Esophagus squamous epithelium (tissue), 5 donors: ENCODE measurements at regions not wholly inside any gene's neighbourhood (a gene's known extent, or its start where the extent isn't known, plus 50 kb on each side); places are given as distances from the start of the nearest gene placed in this dataset.
A peak's percentile ranks its signal among the peaks of the same experiment; 100 is the strongest.

Experiments
- DNase-seq: peaks from one replicate; lab custom pipeline; 2025; lab: John Stamatoyannopoulos, UW
- H3K27ac ChIP-seq, 4 donors: fragments of 200-600 bp; sonication (generic); one replicate each; pipeline ENCODE4 v1.5.1; 2016 to 2019; ENCODE audit warnings: mild to moderate bottlenecking in 1 of 4
- H3K27me3 ChIP-seq, 4 donors: fragments of 200-600 bp; sonication (generic); 1 replicate in 3 of 4; 2 replicates in 1 of 4; pipeline versions ENCODE4 v1.5.1 to v1.6.0; 2017 to 2021; ENCODE audit warnings: antibody characterized with exemption in 1 of 4
- H3K36me3 ChIP-seq, 3 donors: fragments of 200-600 bp; sonication (generic); one replicate each; pipeline ENCODE4 v1.5.1; 2016 to 2019
- H3K4me1 ChIP-seq, 3 donors: fragments of 200-600 bp; sonication (generic); one replicate each; pipeline ENCODE4 v1.5.1; 2017 to 2019
- H3K4me3 ChIP-seq, 4 donors: fragments of 200-600 bp; sonication (generic); 1 replicate in 3 of 4; 2 replicates in 1 of 4; pipeline ENCODE4 v1.5.1; 2016 to 2019; ENCODE audit warnings: mild to moderate bottlenecking in 2 of 4, moderate library complexity in 1 of 4
- H3K9me3 ChIP-seq, 3 donors: fragments of 200-600 bp; sonication (generic); one replicate each; pipeline ENCODE4 v1.5.1; 2016 to 2019
- POLR2A ChIP-seq, 4 donors: fragments of 450-650 bp; IDR thresholded peaks; one replicate each; pipeline ENCODE4 v1.6.1; 2017; ENCODE audit warnings: antibody characterized with exemption in 4 of 4, mild to moderate bottlenecking in 4 of 4, moderate library complexity in 3 of 4
- WGBS, 2 donors: methylation state at CpG; one replicate each; pipeline ENCODE4 v1.1.5; 2018; 5-methylcytosine and 5-hydroxymethylcytosine counted together
- intact Hi-C: fragments of 100-400 bp; cut with DNase I; formaldehyde crosslinking; loops from one replicate; pipeline ENCODE4 v1.15.0; 2022
- TF ChIP-seq, protein P1 (sequence below), 6 experiments: fragments of 450-650 bp in 4 of 6; fragments of 200-600 bp in 2 of 6; sonication (generic) in 2 of 6; IDR thresholded peaks; one replicate each; pipeline ENCODE4 v1.5.1; 2016 to 2019; ENCODE audit warnings: antibody characterized with exemption in 6 of 6, mild to moderate bottlenecking in 4 of 6, moderate library complexity in 4 of 6
- donor health status: DM: yes; HTN: yes; CAD: no.

DNA sequence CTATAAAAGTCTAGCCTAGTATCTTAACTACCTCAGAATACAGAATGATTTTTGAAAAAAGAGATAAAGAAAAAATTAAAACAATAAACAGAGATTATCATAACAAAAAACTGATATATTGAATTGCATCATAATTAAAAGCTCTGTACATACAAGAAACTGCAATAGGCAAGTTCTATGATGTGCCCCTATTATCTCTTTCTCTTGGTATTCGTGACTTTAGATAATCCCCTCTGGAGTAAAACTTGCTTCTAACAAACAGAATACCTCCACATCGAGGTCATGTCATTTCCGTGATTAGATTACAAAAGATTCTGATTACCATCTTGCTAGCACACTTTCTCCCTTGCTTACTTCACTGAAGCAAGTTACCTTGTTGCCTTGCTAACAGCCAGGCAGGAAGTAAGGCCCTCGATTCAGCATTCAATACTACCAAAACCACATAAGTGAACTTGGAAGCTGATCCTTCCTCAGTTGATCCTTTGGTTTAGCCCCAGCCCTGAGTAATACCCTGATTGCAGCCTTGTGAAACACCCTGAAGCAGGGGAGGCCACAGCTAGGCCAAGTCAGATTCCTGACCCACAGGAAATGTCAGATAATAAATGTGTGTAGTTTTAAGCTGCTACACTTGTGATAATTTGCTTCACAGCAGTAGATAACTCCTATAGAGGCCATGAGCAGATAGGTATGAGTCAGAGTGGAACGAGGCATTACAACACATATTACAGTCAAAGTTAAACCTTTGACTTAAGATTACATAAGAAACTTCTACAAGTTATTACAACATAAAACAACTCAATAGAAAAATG lies 53.7 kb upstream of the TMX4 start:
- intact Hi-C loops: no loop called here
- Histone ChIP-seq H3K27ac (peak overlapping the region in 2 of 4 donors; percentile 39 to 63), H3K27me3 (no peaks in the 10 kb centered on the region), H3K4me3 (no peak overlapping the region), H3K4me1 (peaks cover 0 to 9% (median 0%) of the 10 kb centered on the region in 3 donors), H3K36me3 (no peaks in the 10 kb centered on the region), H3K9me3 (no peaks in the 10 kb centered on the region)
- DNase-seq: no peak
- TF ChIP-seq, protein P1, sequence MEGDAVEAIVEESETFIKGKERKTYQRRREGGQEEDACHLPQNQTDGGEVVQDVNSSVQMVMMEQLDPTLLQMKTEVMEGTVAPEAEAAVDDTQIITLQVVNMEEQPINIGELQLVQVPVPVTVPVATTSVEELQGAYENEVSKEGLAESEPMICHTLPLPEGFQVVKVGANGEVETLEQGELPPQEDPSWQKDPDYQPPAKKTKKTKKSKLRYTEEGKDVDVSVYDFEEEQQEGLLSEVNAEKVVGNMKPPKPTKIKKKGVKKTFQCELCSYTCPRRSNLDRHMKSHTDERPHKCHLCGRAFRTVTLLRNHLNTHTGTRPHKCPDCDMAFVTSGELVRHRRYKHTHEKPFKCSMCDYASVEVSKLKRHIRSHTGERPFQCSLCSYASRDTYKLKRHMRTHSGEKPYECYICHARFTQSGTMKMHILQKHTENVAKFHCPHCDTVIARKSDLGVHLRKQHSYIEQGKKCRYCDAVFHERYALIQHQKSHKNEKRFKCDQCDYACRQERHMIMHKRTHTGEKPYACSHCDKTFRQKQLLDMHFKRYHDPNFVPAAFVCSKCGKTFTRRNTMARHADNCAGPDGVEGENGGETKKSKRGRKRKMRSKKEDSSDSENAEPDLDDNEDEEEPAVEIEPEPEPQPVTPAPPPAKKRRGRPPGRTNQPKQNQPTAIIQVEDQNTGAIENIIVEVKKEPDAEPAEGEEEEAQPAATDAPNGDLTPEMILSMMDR (IDR thresholded peaks at IDR 0.05): no peak
- TF ChIP-seq POLR2A (IDR thresholded peaks at IDR 0.05): no peak
- WGBS, 2 donors: 24 to 37% methylated on average over 5 of the region's 5 CpGs

- intact Hi-C loops: no loop called here
These were observed 55.4 kb upstream of the TMX4 start for GRCh38 chr20:8074931-8075330.

GRCh38 chr20:8076306-8077136 lies 55.5 kb upstream of the PLCB1 start:
- Histone ChIP-seq H3K27me3 (no peaks in the 10 kb centered on the region), H3K9me3 (no peaks in the 10 kb centered on the region), H3K4me3 (no peak overlapping the region), H3K27ac (no peak overlapping the region), H3K4me1 (peaks cover 0 to 9% (median 0%) of the 10 kb centered on the region in 3 donors), H3K36me3 (no peaks in the 10 kb centered on the region)
- TF ChIP-seq POLR2A (IDR thresholded peaks at IDR 0.05): no peak
- TF ChIP-seq, protein P1 (IDR thresholded peaks at IDR 0.05): no peak
- WGBS, 2 donors: 35 to 43% methylated on average over 3 of the region's 3 CpGs
- no peak for DNase-seq
- intact Hi-C loops: no loop called here

More at GRCh38 chr20:8074931-8075330, 55.4 kb upstream of the TMX4 start:
- H3K36me3 ChIP-seq: no peaks in the 10 kb centered on the region
- no peak overlapping the region for H3K4me3 ChIP-seq
- H3K27ac ChIP-seq: no peak overlapping the region
- H3K4me1 ChIP-seq: peaks cover 0 to 9% (median 0%) of the 10 kb centered on the region in 3 donors
- TF ChIP-seq, protein P1 (IDR thresholded peaks at IDR 0.05): no peak
- no peak for TF ChIP-seq POLR2A (IDR thresholded peaks at IDR 0.05)
- 56 to 81% methylated on average over 3 of the region's 3 CpGs for WGBS, 2 donors
- no peak for DNase-seq
- H3K9me3 ChIP-seq: no peaks in the 10 kb centered on the region
- H3K27me3 ChIP-seq: no peaks in the 10 kb centered on the region

GRCh38 chr20:8077137-8077466 lies 55.0 kb upstream of the PLCB1 start:
- TF ChIP-seq, protein P1 (IDR thresholded peaks at IDR 0.05): no peak
- TF ChIP-seq POLR2A (IDR thresholded peaks at IDR 0.05): no peak
- 49 to 76% methylated on average over 2 of the region's 2 CpGs for WGBS, 2 donors
- H3K4me3 ChIP-seq: no peak overlapping the region
- no peak overlapping the region for H3K27ac ChIP-seq
- H3K9me3 ChIP-seq: no peaks in the 10 kb centered on the region
- peaks cover 0 to 9% (median 0%) of the 10 kb centered on the region in 3 donors for H3K4me1 ChIP-seq
- no peaks in the 10 kb centered on the region for H3K27me3 ChIP-seq
- no peaks in the 10 kb centered on the region for H3K36me3 ChIP-seq
- intact Hi-C loops: no loop called here
- DNase-seq: no peak

- WGBS, 2 donors: 53 to 61% methylated on average over 4 of the region's 4 CpGs
- intact Hi-C loops: no loop called here
- H3K36me3 ChIP-seq: no peaks in the 10 kb centered on the region
These were observed 53.5 kb upstream of the PLCB1 start for GRCh38 chr20:8078528-8078914.

More at GRCh38 chr20:8078528-8078914, 53.5 kb upstream of the PLCB1 start:
- no peak overlapping the region for H3K27ac ChIP-seq
- no peaks in the 10 kb centered on the region for H3K27me3 ChIP-seq
- DNase-seq: no peak
- no peaks in the 10 kb centered on the region for H3K9me3 ChIP-seq
- TF ChIP-seq POLR2A (IDR thresholded peaks at IDR 0.05): no peak
- TF ChIP-seq, protein P1 (IDR thresholded peaks at IDR 0.05): no peak
- no peak overlapping the region for H3K4me3 ChIP-seq
- H3K4me1 ChIP-seq: peaks cover 0 to under 1% (median 0%) of the 10 kb centered on the region in 3 donors
